Activated T-helper 2 cell treated with anti-CD3 and anti-CD28 coated beads, Interferon-gamma antibody, Interleukin-2, Interleukin-4, amounts not matched to agents 10 μg/mL and 5 μg/mL and 100 μg/mL, durations not matched to agents 14 hours and 24 hours and 36 hours (primary cell): ENCODE measurements at regions not wholly inside any gene's neighbourhood (a gene's known extent, or its start where the extent isn't known, plus 50 kb on each side); places are given as distances from the start of the nearest gene placed in this dataset.
A peak's percentile ranks its signal among the peaks of the same experiment; 100 is the strongest.
"Not testable (repeated sequence)": the region's sequence is repeated elsewhere in the genome, so short reads cannot be mapped to it uniquely, and the experiment has no call there.

Experiments
- DNase-seq: peaks from one replicate; pipeline ENCODE4 v3.0.0; 2021; ENCODE audit warnings: low spot score
- H3K27ac Mint-ChIP-seq: one replicate; pipeline ENCODE4 v1.8.0; 2021; ENCODE audit warnings: mixed read lengths
- H3K27me3 Mint-ChIP-seq: one replicate; pipeline ENCODE4 v1.8.0; 2021; ENCODE audit warnings: low read depth, mixed read lengths
- H3K36me3 Mint-ChIP-seq: one replicate; pipeline ENCODE4 v1.8.0; 2021; ENCODE audit warnings: low read depth, mixed read lengths
- H3K4me1 Mint-ChIP-seq: one replicate; pipeline ENCODE4 v1.8.0; 2021; ENCODE audit warnings: low read depth, mixed read lengths
- H3K4me3 Mint-ChIP-seq: one replicate; pipeline ENCODE4 v1.8.0; 2021; ENCODE audit warnings: low read depth, mild to moderate bottlenecking, moderate library complexity, mixed read lengths
- H3K9me3 Mint-ChIP-seq: one replicate; pipeline ENCODE4 v1.8.0; 2021; ENCODE audit warnings: mixed read lengths
- intact Hi-C: fragments of 100-400 bp; cut with micrococcal nuclease; formaldehyde crosslinking; loops from one replicate; pipeline ENCODE4 v1.15.1; 2023

- Mint-ChIP-seq H3K4me1 (no peaks in the 10 kb centered on the region), H3K9me3 (no peaks in the 10 kb centered on the region), H3K27ac (no peak overlapping the region), H3K36me3 (no peaks in the 10 kb centered on the region), H3K27me3 (no peaks in the 10 kb centered on the region), H3K4me3 (no peak overlapping the region)
- intact Hi-C loops, result no loop called here
- no peak for DNase-seq
Measured at GRCh38 chr17:69684251-69684650, 269.8 kb downstream of the MAP2K6 start.

- H3K4me3 Mint-ChIP-seq, H3K27ac Mint-ChIP-seq, DNase-seq, H3K36me3 Mint-ChIP-seq, H3K9me3 Mint-ChIP-seq, H3K27me3 Mint-ChIP-seq, intact Hi-C loops, H3K4me1 Mint-ChIP-seq: not testable (repeated sequence)
Measured at GRCh38 chr17:69685150-69685549, 270.7 kb downstream of the MAP2K6 start.

- no peaks in the 10 kb centered on the region for H3K27me3 Mint-ChIP-seq
- H3K27ac Mint-ChIP-seq, result no peak overlapping the region
- no peak overlapping the region for H3K4me3 Mint-ChIP-seq
- H3K36me3 Mint-ChIP-seq, result no peaks in the 10 kb centered on the region
- no peak for DNase-seq
- no peaks in the 10 kb centered on the region for H3K9me3 Mint-ChIP-seq
- intact Hi-C loops, result no loop called here
- H3K4me1 Mint-ChIP-seq, result no peaks in the 10 kb centered on the region
Measured at GRCh38 chr17:69690531-69690930, 276.0 kb downstream of the MAP2K6 start.

- H3K36me3 Mint-ChIP-seq, result no peaks in the 10 kb centered on the region
- peaks cover 7% of the 10 kb centered on the region for H3K9me3 Mint-ChIP-seq
- no peak overlapping the region for H3K4me3 Mint-ChIP-seq
- no peaks in the 10 kb centered on the region for H3K4me1 Mint-ChIP-seq
- no peak overlapping the region for H3K27ac Mint-ChIP-seq
- intact Hi-C loops, result no loop called here
- no peak for DNase-seq
- H3K27me3 Mint-ChIP-seq, result no peaks in the 10 kb centered on the region
Measured at GRCh38 chr17:69692171-69692570, 277.7 kb downstream of the MAP2K6 start.

GRCh38 chr17:69695646-69696045, 281.1 kb downstream of the MAP2K6 start:
- DNase-seq, result no peak
- no peak overlapping the region for H3K4me3 Mint-ChIP-seq
- intact Hi-C loops, result no loop called here
- H3K27ac Mint-ChIP-seq, result no peak overlapping the region
- H3K27me3 Mint-ChIP-seq, result no peaks in the 10 kb centered on the region
- no peaks in the 10 kb centered on the region for H3K4me1 Mint-ChIP-seq
- no peaks in the 10 kb centered on the region for H3K36me3 Mint-ChIP-seq
- H3K9me3 Mint-ChIP-seq, result peaks cover 35% of the 10 kb centered on the region

GRCh38 chr17:69696650-69697049, 282.2 kb downstream of the MAP2K6 start:
- Mint-ChIP-seq H3K4me3 (no peak overlapping the region), H3K27me3 (no peaks in the 10 kb centered on the region), H3K27ac (no peak overlapping the region), H3K36me3 (no peaks in the 10 kb centered on the region), H3K9me3 (peaks cover 35% of the 10 kb centered on the region), H3K4me1 (no peaks in the 10 kb centered on the region)
- intact Hi-C loops, result no loop called here
- DNase-seq, result no peak

GRCh38 chr17:69698352-69698751, 283.9 kb downstream of the MAP2K6 start:
- H3K4me3 Mint-ChIP-seq, H3K27ac Mint-ChIP-seq, H3K4me1 Mint-ChIP-seq, intact Hi-C loops, H3K36me3 Mint-ChIP-seq, H3K27me3 Mint-ChIP-seq, DNase-seq: not testable (repeated sequence)
- H3K9me3 Mint-ChIP-seq, result peaks cover 40% of the 10 kb centered on the region

- Mint-ChIP-seq H3K36me3 (no peaks in the 10 kb centered on the region), H3K4me1 (no peaks in the 10 kb centered on the region), H3K9me3 (peaks cover 34% of the 10 kb centered on the region), H3K27me3 (no peaks in the 10 kb centered on the region), H3K4me3 (no peak overlapping the region), H3K27ac (no peak overlapping the region)
- intact Hi-C loops, result no loop called here
- DNase-seq, result no peak
Measured at GRCh38 chr17:69702078-69702477, 287.6 kb downstream of the MAP2K6 start.

- H3K4me3 Mint-ChIP-seq, result no peak overlapping the region
- H3K36me3 Mint-ChIP-seq, result no peaks in the 10 kb centered on the region
- H3K27me3 Mint-ChIP-seq, result no peaks in the 10 kb centered on the region
- no peaks in the 10 kb centered on the region for H3K4me1 Mint-ChIP-seq
- peaks cover 21% of the 10 kb centered on the region for H3K9me3 Mint-ChIP-seq
- intact Hi-C loops, result no loop called here
- no peak for DNase-seq
- H3K27ac Mint-ChIP-seq, result no peak overlapping the region
Measured at GRCh38 chr17:69703751-69704150, 289.3 kb downstream of the MAP2K6 start.

- H3K27ac Mint-ChIP-seq, result no peak overlapping the region
- H3K4me3 Mint-ChIP-seq, result no peak overlapping the region
- intact Hi-C loops, result no loop called here
- no peak for DNase-seq
- H3K4me1 Mint-ChIP-seq, result peaks cover 4% of the 10 kb centered on the region
- H3K9me3 Mint-ChIP-seq, result peaks cover 11% of the 10 kb centered on the region
- H3K36me3 Mint-ChIP-seq, result no peaks in the 10 kb centered on the region
- H3K27me3 Mint-ChIP-seq, result no peaks in the 10 kb centered on the region
Measured at GRCh38 chr17:69704935-69705334, 290.4 kb downstream of the MAP2K6 start.

- DNase-seq, result no peak
- intact Hi-C loops, result no loop called here
- Mint-ChIP-seq H3K4me3 (no peak overlapping the region), H3K4me1 (peaks cover 4% of the 10 kb centered on the region), H3K27me3 (no peaks in the 10 kb centered on the region), H3K27ac (no peak overlapping the region), H3K36me3 (no peaks in the 10 kb centered on the region), H3K9me3 (peaks cover 5% of the 10 kb centered on the region)
Measured at GRCh38 chr17:69706127-69706526, 291.6 kb downstream of the MAP2K6 start.

GRCh38 chr17:69709441-69709840, 294.9 kb downstream of the MAP2K6 start:
- Mint-ChIP-seq H3K27me3 (no peaks in the 10 kb centered on the region), H3K27ac (no peak overlapping the region), H3K9me3 (no peaks in the 10 kb centered on the region), H3K4me1 (peaks cover 4% of the 10 kb centered on the region), H3K36me3 (no peaks in the 10 kb centered on the region), H3K4me3 (peak overlapping the region; percentile 17)
- intact Hi-C loops, result loop anchor here (1.0 kb wide), 1 partner anchor 428 kb away; no protein-coding TSS in a partner anchor
- no peak for DNase-seq

GRCh38 chr17:69710926-69711325, 296.4 kb downstream of the MAP2K6 start:
- Mint-ChIP-seq H3K36me3 (peaks cover 3% of the 10 kb centered on the region), H3K27ac (no peak overlapping the region), H3K4me1 (peaks cover 6% of the 10 kb centered on the region), H3K27me3 (no peaks in the 10 kb centered on the region), H3K9me3 (peaks cover 5% of the 10 kb centered on the region), H3K4me3 (no peak overlapping the region)
- DNase-seq, result no peak
- intact Hi-C loops, result no loop called here

GRCh38 chr17:69711541-69711940, 297.0 kb downstream of the MAP2K6 start:
- peaks cover 5% of the 10 kb centered on the region for H3K36me3 Mint-ChIP-seq
- intact Hi-C loops, result no loop called here

More at GRCh38 chr17:69711541-69711940, 297.0 kb downstream of the MAP2K6 start:
- no peak for DNase-seq
- Mint-ChIP-seq H3K27ac (no peak overlapping the region), H3K27me3 (no peaks in the 10 kb centered on the region), H3K4me3 (no peak overlapping the region), H3K9me3 (peaks cover 6% of the 10 kb centered on the region), H3K4me1 (peaks cover 7% of the 10 kb centered on the region)
